GM18858 (cell line): ENCODE measurements at regions not wholly inside any gene's neighbourhood (a gene's known extent, or its start where the extent isn't known, plus 50 kb on each side); places are given as distances from the start of the nearest gene placed in this dataset.
"Not testable (repeated sequence)": the region's sequence is repeated elsewhere in the genome, so short reads cannot be mapped to it uniquely, and the experiment has no call there.

Source experiments
- ATAC-seq: cut with Tn5 transposase; IDR thresholded peaks from one replicate; pipeline ENCODE4 v1.9.1; 2021; ENCODE audit not compliant: unreplicated experiment

GRCh38 chr4:188432328-188432727 is 293.1 kb downstream of the TRIML1 start:
- no peak for ATAC-seq

- ATAC-seq, result no peak
These were observed 294.6 kb downstream of the TRIML1 start for GRCh38 chr4:188433741-188434315.

GRCh38 chr4:188434643-188435042 is 295.4 kb downstream of the TRIML1 start:
- ATAC-seq, result no peak

GRCh38 chr4:188435381-188435780 is 296.1 kb downstream of the TRIML1 start:
- ATAC-seq, result no peak

GRCh38 chr4:188437535-188437934 is 298.3 kb downstream of the TRIML1 start:
- no peak for ATAC-seq

- ATAC-seq, result not testable (repeated sequence)
These were observed 299.2 kb downstream of the TRIML1 start for GRCh38 chr4:188438391-188438824.

GRCh38 chr4:188439641-188440311 is 300.5 kb downstream of the TRIML1 start:
- ATAC-seq, result no peak

GRCh38 chr4:188444500-188444899 is 305.3 kb downstream of the TRIML1 start:
- no peak for ATAC-seq

GRCh38 chr4:188448996-188449395 is 309.8 kb downstream of the TRIML1 start:
- ATAC-seq, result not testable (repeated sequence)

- ATAC-seq, result no peak
These were observed 311.3 kb downstream of the TRIML1 start for GRCh38 chr4:188450571-188450970.

- no peak for ATAC-seq
These were observed 312.9 kb downstream of the TRIML1 start for GRCh38 chr4:188452097-188452496.

- no peak for ATAC-seq
These were observed 315.3 kb downstream of the TRIML1 start for GRCh38 chr4:188454575-188454974.

- ATAC-seq, result no peak
These were observed 316.0 kb downstream of the TRIML1 start for GRCh38 chr4:188455062-188455752.

GRCh38 chr4:188459381-188459780 is 320.1 kb downstream of the TRIML1 start:
- no peak for ATAC-seq

- no peak for ATAC-seq
These were observed 324.7 kb downstream of the TRIML1 start for GRCh38 chr4:188463909-188464308.

- ATAC-seq, result no peak
These were observed 326.8 kb downstream of the TRIML1 start for GRCh38 chr4:188466001-188466400.

- ATAC-seq, result no peak
These were observed 345.0 kb downstream of the TRIML1 start for GRCh38 chr4:188484256-188484655.

- ATAC-seq, result no peak
These were observed 346.7 kb downstream of the TRIML1 start for GRCh38 chr4:188485906-188486305.

- ATAC-seq, result no peak
These were observed 353.6 kb downstream of the TRIML1 start for GRCh38 chr4:188492886-188493285.

GRCh38 chr4:188495169-188495568 is 355.9 kb downstream of the TRIML1 start:
- no peak for ATAC-seq

- ATAC-seq, result no peak
These were observed 372.2 kb downstream of the TRIML1 start for GRCh38 chr4:188511431-188511830.

- no peak for ATAC-seq
These were observed 393.5 kb downstream of the TRIML1 start for GRCh38 chr4:188532751-188533150.
